Activated T-cell treated with anti-CD3 and anti-CD28 coated beads, Interleukin-2, amount 50 U/mL, for 24 hours (primary cell): ENCODE measurements at regions not wholly inside any gene's neighbourhood (a gene's known extent, or its start where the extent isn't known, plus 50 kb on each side); places are given as distances from the start of the nearest gene placed in this dataset.

Source experiments
- DNase-seq: peaks from one replicate; pipeline ENCODE4 v3.0.0-alpha.2; 2020
- H3K27ac Mint-ChIP-seq: 2 replicates; pipeline ENCODE4 v1.8.0; 2020; ENCODE audit warnings: mild to moderate bottlenecking, mixed read lengths
- H3K27me3 Mint-ChIP-seq: 2 replicates; pipeline ENCODE4 v1.8.0; 2020; ENCODE audit warnings: mixed read lengths
- H3K36me3 Mint-ChIP-seq: 2 replicates; pipeline ENCODE4 v1.8.0; 2020; ENCODE audit warnings: low read depth, mixed read lengths
- H3K4me1 Mint-ChIP-seq: 2 replicates; pipeline ENCODE4 v1.8.0; 2020; ENCODE audit warnings: low read depth, mixed read lengths
- H3K4me3 Mint-ChIP-seq: 2 replicates; pipeline ENCODE4 v1.8.0; 2020; ENCODE audit warnings: mild to moderate bottlenecking, moderate library complexity, mixed read lengths
- H3K9me3 Mint-ChIP-seq: 2 replicates; pipeline ENCODE4 v1.8.0; 2020; ENCODE audit warnings: mixed read lengths

DNA sequence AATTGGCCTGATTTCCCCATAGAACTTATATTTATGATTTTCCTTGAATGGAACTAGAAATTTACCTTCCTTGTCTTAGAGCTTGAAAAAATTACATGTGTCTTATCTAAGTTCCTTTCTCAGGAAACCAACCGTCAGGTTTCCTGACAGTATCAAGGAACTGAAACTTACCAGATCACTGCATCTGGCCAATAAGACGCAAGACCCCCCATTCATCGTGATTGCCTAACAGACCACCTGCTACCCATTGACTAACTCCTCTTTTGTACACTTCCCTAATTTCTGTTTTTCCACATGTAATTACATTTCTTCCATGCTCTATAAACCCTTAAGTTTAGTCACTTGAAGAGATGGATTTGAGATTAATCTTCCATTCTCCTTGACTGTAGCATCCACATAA is 517.2 kb upstream of the CBLB start:
- Mint-ChIP-seq H3K27me3 (peaks cover 6% of the 10 kb centered on the region), H3K4me1 (no peaks in the 10 kb centered on the region), H3K4me3 (no peak overlapping the region), H3K36me3 (no peaks in the 10 kb centered on the region), H3K9me3 (no peaks in the 10 kb centered on the region), H3K27ac (no peak overlapping the region)
- DNase-seq, result no peak

DNA sequence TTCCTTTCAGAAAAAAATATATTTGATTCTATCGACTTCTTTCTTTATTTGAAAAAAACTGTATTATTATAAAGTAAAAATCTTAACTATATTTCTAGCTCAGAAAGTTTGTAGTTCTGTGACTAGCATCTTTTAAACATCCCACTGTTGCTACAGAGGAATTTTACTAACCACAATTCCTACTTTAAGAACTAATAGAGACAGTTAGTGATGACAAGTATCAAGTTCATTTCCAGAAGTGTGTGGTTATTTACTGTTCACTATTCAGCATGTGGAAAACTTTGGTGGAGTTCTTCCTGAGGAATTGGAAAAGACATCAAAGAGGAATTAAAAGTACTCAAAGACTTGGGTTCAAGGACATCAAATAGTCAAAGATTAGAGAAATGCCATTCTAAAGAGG is 524.1 kb upstream of the CBLB start:
- Mint-ChIP-seq H3K36me3 (no peaks in the 10 kb centered on the region), H3K4me1 (peaks cover 5% of the 10 kb centered on the region), H3K27me3 (peaks cover 6% of the 10 kb centered on the region), H3K27ac (no peak overlapping the region), H3K4me3 (no peak overlapping the region), H3K9me3 (no peaks in the 10 kb centered on the region)
- DNase-seq, result no peak

DNA sequence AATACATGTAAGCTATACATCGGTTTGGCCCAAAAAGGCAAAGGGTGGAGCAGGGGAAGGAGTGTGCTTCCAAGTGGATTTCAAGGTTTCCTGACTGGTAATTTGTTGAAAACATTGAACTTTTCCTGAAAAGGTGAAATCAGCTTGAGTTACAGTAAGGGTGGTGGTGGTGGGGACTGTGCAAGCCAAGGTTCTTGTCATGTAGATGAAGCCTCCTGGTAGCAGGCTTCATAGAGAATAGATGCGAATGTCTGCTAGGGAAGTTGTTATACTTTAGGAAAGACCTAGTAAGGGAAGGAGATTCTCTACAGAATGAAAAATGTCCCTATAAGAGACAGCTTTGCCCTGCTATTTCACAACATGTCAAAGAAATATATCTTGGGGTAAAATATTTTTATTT is 528.2 kb upstream of the CBLB start:
- no peak overlapping the region for H3K27ac Mint-ChIP-seq
- no peak overlapping the region for H3K4me3 Mint-ChIP-seq
- DNase-seq, result no peak
- no peaks in the 10 kb centered on the region for H3K9me3 Mint-ChIP-seq
- H3K27me3 Mint-ChIP-seq, result peaks cover 3% of the 10 kb centered on the region
- peaks cover 8% of the 10 kb centered on the region for H3K4me1 Mint-ChIP-seq
- no peaks in the 10 kb centered on the region for H3K36me3 Mint-ChIP-seq

DNA sequence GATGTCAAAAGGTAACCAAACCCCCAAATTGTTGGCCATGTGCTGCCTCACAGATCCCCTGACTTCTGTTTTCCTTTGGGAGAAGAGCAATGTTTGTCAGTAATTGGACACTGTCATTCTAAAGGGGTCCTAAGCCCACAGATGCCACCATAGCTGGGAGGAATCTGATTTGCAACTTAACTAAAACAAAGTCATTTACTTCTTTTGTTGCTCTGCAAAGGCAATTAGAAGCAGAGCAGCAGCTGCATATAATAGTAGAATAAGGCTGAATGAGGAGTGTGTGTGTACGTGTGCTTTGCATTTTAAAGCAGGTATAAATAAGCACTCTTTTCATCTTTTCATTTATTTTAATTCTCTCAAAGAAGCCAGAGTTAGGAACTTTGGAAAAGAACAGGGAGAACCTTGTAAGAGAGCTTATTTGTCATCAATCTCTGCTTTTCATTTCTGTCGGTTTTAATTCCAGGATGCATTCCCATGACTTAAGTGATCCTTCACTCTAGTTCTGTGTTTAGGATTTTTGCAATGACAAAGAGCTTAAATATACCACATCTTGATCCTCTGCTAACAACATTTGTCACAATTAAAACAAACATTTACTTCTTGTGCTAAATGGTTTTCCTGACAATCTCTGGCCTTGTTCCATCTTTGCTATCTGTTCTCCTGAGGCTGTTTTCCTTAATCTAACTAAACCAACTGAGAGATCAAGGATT is 530.2 kb upstream of the CBLB start:
- Mint-ChIP-seq H3K4me3 (no peak overlapping the region), H3K4me1 (peaks cover 8% of the 10 kb centered on the region), H3K36me3 (no peaks in the 10 kb centered on the region), H3K27ac (no peak overlapping the region), H3K9me3 (no peaks in the 10 kb centered on the region), H3K27me3 (peaks cover 3% of the 10 kb centered on the region)
- DNase-seq, result no peak

DNA sequence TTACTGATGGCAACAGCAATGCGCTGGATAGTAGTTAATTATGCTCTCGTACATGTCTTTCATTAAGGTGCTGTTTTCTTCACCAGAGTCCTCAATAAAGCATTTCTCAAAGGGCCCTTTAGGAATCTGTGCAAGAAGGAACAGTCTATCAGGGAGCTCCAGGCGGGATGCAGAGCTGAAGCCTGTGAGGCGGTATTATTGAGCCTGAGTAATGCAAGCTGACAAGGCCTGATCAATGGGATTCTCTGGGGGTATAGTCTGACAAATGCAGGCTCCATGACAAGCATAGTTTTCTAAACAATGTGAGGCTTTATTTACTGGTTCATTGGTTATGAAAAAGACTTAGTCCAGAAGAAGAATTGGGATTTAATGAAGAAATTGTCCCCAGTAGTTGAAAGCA is 530.9 kb upstream of the CBLB start:
- H3K4me1 Mint-ChIP-seq, result peaks cover 8% of the 10 kb centered on the region
- no peak overlapping the region for H3K4me3 Mint-ChIP-seq
- no peak for DNase-seq
- no peak overlapping the region for H3K27ac Mint-ChIP-seq
- H3K9me3 Mint-ChIP-seq, result no peaks in the 10 kb centered on the region
- no peaks in the 10 kb centered on the region for H3K36me3 Mint-ChIP-seq
- peaks cover 3% of the 10 kb centered on the region for H3K27me3 Mint-ChIP-seq

DNA sequence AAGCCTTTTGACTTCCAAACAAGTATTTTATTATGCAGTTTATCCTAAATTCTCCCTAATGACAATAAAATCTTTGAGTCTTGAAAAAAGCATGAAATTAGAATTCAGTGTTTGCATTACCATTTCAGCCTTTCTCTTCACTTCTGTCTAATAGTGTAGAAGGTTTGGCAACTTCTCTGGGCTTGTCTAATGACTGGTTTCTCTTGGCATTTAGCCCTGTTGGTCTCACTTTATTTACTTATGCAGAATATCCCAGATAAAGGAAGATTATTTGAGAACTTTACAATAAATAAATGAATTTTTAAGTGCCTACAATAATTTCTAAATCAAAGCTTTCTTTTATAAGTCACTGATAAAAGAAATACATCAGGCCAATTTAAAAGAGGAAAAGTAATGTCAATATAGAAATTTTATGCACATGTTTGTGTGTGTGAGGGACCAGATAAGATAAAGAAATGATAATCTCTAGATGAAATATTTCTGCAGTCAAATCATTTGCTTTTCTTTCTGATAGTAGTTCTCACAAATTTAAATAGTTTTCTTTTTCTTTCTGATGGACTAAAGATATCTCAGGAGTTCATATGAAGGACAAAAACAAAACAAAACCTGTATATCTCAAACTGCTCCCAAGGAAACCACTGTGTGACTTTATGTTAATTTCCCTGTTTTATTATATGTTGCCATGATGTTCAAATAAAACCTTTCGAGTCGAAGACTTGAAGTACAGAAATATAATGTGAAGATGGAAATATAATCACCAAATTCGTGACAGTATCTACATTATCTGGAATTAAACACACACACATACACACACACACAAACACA is 533.1 kb upstream of the CBLB start:
- peaks cover 6% of the 10 kb centered on the region for H3K4me1 Mint-ChIP-seq
- no peaks in the 10 kb centered on the region for H3K9me3 Mint-ChIP-seq
- H3K4me3 Mint-ChIP-seq, result no peak overlapping the region
- DNase-seq, result no peak
- peaks cover 3% of the 10 kb centered on the region for H3K27me3 Mint-ChIP-seq
- H3K27ac Mint-ChIP-seq, result no peak overlapping the region
- H3K36me3 Mint-ChIP-seq, result no peaks in the 10 kb centered on the region

DNA sequence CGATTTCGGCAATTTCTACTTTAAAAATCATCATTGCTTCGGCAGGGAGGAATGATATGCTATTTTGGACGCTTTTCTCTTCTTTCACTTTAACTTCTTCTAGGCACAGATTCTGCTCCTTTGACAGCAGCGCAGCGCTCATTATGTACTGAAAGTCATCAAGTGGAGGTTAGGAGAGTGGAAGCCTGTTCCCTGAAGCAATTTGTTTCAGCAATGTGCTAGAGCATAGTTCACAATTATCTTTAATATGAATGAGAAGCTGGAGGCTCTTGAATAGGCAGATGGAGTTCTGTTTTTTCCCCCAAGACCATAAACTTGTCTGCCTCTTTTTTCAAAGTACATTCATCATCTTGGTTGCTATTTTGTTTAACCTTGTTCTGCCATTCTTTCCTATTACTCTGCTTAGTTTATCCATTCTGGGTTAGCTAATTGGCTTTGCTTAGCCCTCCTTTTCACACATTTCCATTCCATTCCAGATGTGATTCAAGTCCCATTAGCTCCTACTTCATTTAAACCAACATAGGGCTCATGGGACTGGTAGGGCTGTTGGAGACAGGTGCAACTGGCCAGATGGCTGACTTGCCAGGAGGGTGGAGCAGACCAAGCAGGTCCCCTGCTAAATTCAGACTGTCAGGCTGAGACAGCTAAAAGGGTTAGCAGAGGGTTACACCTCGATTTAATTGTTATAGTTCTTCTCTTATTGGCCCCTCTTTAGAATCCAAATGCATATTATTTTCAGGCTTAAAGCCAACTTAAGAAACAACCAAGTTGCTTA is 534.7 kb upstream of the CBLB start:
- H3K4me3 Mint-ChIP-seq, result no peak overlapping the region
- no peaks in the 10 kb centered on the region for H3K9me3 Mint-ChIP-seq
- no peaks in the 10 kb centered on the region for H3K36me3 Mint-ChIP-seq
- no peak overlapping the region for H3K27ac Mint-ChIP-seq
- peaks cover 3% of the 10 kb centered on the region for H3K27me3 Mint-ChIP-seq
- H3K4me1 Mint-ChIP-seq, result peaks cover 9% of the 10 kb centered on the region
- no peak for DNase-seq

DNA sequence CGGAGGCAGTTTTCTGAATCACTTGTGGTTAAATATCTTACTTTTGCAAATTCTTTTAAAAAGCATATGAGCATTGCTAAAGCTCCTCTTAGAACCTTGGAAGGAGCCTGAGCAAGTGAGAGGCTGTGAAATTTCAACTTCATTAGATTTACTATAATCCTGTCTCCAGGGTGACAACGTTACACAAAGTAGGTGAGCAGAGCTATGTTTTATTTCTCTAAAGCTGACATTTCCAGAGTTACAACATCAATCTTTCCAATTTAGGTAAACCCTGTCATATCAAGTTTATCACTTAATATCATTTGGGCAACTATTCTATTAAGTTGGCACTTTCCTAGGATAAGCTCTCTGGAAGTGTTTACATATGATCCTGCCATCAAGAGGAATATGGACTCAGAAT is 544.9 kb upstream of the CBLB start:
- peaks cover 6% of the 10 kb centered on the region for H3K27me3 Mint-ChIP-seq
- DNase-seq, result no peak
- no peak overlapping the region for H3K4me3 Mint-ChIP-seq
- H3K4me1 Mint-ChIP-seq, result peaks cover 11% of the 10 kb centered on the region
- no peaks in the 10 kb centered on the region for H3K36me3 Mint-ChIP-seq
- peaks cover 6% of the 10 kb centered on the region for H3K9me3 Mint-ChIP-seq
- H3K27ac Mint-ChIP-seq, result no peak overlapping the region

DNA sequence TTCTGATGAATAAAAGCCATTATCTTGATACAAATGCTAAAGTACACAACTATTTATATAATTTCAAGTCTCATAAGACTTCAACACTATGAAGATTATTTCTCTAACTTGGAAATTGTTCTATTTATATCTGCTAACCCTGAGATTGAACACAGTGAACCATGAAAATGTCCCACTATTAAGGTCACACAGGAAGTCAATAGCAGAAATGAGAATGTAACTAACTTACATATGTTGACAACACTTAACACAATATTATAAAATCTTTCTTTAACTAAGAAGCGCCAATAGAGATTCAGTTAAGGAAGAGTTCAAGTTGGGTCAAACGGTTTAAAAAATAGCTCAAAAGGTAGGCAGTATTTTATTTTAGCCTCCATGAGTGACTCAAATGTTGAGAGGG is 551.8 kb upstream of the CBLB start:
- no peaks in the 10 kb centered on the region for H3K27me3 Mint-ChIP-seq
- no peak overlapping the region for H3K27ac Mint-ChIP-seq
- H3K36me3 Mint-ChIP-seq, result peaks cover 16% of the 10 kb centered on the region
- DNase-seq, result no peak
- H3K4me1 Mint-ChIP-seq, result peaks cover 38% of the 10 kb centered on the region
- H3K9me3 Mint-ChIP-seq, result peaks cover 12% of the 10 kb centered on the region
- no peak overlapping the region for H3K4me3 Mint-ChIP-seq

DNA sequence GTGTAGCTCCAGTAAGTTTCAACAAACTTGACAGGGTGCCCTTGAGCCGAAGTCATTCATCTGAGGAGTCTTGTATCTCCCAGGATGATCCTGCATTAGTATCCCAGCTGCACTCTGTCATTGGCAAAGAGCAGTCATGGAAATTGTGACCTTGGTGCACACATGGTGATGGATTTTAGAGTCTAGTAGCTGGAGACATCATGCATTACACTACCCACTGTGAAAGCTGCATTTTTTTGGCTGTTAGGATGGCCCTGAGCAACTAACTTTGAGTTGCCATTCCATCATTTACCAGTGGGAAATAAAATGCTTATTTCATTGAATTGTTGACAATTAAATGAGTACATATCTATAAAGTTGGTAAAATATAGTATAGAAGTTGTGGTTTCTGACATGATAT is 552.6 kb upstream of the CBLB start:
- Mint-ChIP-seq H3K27ac (no peak overlapping the region), H3K4me1 (peaks cover 45% of the 10 kb centered on the region), H3K36me3 (peaks cover 20% of the 10 kb centered on the region), H3K27me3 (no peaks in the 10 kb centered on the region), H3K4me3 (no peak overlapping the region), H3K9me3 (peaks cover 12% of the 10 kb centered on the region)
- DNase-seq, result no peak

DNA sequence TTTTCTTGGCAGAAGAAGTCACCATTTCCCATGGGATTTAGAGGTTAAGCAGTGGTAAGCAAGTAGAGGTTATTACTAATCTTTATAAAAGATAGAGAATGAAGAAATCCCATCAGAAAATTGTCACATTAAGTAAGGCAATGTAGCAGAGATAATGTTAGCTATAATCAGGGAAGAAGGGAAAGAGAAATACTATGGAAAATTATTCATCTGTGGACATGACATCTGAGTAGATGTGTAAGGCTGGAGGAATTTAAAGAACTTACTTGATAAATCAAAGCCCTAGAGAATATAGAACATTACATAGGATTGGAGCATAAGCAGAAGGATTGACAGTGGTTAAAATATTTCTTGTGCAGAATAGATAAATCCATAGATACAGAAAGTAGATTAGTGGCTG is 553.1 kb upstream of the CBLB start:
- Mint-ChIP-seq H3K4me3 (no peak overlapping the region), H3K27me3 (no peaks in the 10 kb centered on the region), H3K36me3 (peaks cover 20% of the 10 kb centered on the region), H3K9me3 (peaks cover 12% of the 10 kb centered on the region), H3K27ac (peak overlapping the region; percentile 47), H3K4me1 (peaks cover 45% of the 10 kb centered on the region)
- DNase-seq, result no peak

DNA sequence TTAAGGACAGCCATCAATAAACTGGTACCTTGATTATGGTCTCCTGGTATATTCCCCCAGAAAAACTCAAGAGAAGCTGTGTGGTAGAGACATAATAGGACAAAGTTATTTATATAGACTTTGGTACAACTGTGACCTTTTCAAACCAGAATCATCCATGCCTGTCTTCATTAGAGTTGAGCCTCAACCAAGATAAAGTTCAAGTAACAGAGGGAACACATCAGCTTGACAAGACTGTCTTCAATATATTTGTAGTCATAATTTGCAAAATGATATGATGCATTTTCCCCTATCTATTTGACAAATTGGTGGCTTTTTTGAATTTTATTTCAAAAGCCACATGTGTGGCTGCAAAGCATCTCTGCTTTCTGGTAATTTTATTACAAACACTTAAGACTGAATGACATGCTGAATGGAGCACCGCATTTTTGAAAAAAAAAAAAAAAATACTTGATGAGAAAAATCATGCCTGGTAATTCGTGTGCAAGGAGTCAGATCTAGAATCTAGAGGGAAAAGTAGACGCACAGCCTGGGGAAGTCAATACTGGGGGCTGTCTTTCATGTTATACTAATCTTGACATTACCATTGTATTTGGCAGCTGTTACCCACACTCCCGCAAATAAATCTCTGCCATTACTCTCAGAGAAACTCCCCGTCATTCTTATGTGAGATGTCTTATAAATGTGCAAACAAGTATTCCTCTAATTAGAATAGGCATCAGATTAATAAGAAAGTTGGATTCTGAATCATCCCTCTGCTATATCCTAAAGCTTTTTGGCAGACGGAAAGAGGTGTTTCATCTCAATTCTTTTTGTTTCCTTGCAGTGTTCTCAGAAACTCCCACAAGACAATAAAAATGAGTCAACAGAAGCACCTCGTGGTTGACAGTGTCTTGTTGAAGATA is 554.8 kb upstream of the CBLB start:
- H3K9me3 Mint-ChIP-seq, result peaks cover 12% of the 10 kb centered on the region
- H3K36me3 Mint-ChIP-seq, result peaks cover 26% of the 10 kb centered on the region
- H3K27ac Mint-ChIP-seq, result peak overlapping the region; percentile 99
- H3K27me3 Mint-ChIP-seq, result no peaks in the 10 kb centered on the region
- H3K4me3 Mint-ChIP-seq, result peak overlapping the region; percentile 55
- H3K4me1 Mint-ChIP-seq, result peaks cover 62% of the 10 kb centered on the region
- DNase-seq, result no peak

DNA sequence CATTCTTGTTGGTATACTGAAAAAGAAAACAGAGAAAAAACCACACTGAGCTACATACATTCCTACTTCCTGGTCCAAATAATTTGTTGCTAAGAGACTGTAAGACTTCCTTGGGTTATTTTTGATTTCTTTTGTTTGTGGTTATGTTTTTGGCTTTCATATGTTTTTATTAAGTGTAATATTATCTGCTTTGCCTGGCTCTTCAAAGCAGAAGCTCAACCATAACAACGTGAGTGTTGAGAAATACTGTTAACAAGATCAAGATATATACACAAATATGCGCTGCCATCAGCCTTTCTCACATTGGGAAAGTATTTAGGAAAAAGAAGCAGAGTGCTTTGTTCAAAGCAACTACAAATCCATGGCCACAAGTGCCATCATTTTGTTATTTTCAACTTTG is 556.2 kb upstream of the CBLB start:
- Mint-ChIP-seq H3K36me3 (peaks cover 34% of the 10 kb centered on the region), H3K27ac (peak overlapping the region; percentile 99), H3K9me3 (peaks cover 20% of the 10 kb centered on the region), H3K4me1 (peaks cover 72% of the 10 kb centered on the region), H3K27me3 (no peaks in the 10 kb centered on the region), H3K4me3 (no peak overlapping the region)
- DNase-seq, result no peak

DNA sequence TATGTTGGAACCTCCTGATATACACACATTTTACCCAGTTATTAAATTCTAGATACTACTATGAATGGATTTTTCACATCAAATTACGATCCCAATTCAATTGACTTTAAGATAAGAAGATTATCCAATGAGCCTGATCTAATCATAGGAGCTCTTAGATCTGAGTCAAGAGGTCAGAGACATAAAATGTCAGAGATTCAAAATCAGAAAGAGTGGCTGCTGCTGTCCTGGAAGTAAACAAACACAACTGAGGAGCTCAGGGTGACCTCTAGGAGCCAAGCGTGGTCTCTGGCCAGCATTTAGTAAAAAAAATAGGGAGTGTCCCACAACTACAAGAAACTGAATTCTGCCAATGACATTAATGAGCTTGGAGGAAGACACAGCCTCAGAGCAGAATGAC is 557.1 kb upstream of the CBLB start:
- peak overlapping the region; percentile 99 for H3K27ac Mint-ChIP-seq
- no peaks in the 10 kb centered on the region for H3K27me3 Mint-ChIP-seq
- no peak overlapping the region for H3K4me3 Mint-ChIP-seq
- H3K4me1 Mint-ChIP-seq, result peaks cover 75% of the 10 kb centered on the region
- H3K9me3 Mint-ChIP-seq, result peaks cover 18% of the 10 kb centered on the region
- no peak for DNase-seq
- H3K36me3 Mint-ChIP-seq, result peaks cover 34% of the 10 kb centered on the region
